ENCODE measurements at regions not wholly inside any gene's neighbourhood (a gene's known extent, or its start where the extent isn't known, plus 50 kb on each side); places are given as distances from the start of the nearest gene placed in this dataset.

DNA sequence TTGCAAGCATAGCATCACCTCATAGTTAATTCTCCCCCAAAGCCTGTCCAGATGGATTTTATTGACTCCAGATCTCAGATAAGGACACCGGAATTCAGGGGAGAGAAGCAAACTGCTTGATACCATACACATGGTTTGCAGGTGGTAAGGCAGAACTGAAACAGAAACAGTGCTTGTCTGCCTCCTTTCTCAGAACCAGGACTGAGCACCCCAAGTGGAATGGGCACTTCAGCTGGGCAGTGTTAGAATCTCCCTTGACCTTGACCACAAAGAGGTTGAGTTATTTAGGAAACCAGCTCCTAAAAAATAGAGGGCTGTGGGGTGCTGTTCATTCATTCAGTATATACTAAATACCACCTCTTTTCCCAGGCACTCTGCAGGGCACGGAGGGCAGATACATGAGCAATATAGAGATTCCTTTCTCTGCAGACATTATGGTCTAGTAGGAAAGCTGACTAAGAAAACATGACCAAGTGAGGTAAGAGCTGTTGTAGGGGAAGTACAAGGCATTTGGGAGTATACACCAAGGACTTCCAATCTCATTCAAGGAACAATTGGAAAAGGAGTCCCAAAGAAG lies 185.2 kb downstream of the C1orf94 start:
- TF ChIP-seq, protein P1, sequence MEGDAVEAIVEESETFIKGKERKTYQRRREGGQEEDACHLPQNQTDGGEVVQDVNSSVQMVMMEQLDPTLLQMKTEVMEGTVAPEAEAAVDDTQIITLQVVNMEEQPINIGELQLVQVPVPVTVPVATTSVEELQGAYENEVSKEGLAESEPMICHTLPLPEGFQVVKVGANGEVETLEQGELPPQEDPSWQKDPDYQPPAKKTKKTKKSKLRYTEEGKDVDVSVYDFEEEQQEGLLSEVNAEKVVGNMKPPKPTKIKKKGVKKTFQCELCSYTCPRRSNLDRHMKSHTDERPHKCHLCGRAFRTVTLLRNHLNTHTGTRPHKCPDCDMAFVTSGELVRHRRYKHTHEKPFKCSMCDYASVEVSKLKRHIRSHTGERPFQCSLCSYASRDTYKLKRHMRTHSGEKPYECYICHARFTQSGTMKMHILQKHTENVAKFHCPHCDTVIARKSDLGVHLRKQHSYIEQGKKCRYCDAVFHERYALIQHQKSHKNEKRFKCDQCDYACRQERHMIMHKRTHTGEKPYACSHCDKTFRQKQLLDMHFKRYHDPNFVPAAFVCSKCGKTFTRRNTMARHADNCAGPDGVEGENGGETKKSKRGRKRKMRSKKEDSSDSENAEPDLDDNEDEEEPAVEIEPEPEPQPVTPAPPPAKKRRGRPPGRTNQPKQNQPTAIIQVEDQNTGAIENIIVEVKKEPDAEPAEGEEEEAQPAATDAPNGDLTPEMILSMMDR (conservative IDR thresholded peaks at IDR 0.05; ENCODE audit: low read length) = no peak
- TF ChIP-seq EZH2phosphoT487 (IDR thresholded peaks at IDR 0.05; ENCODE audit: borderline replicate concordance, low read depth, low read length) = no peak

All from OCI-LY7 (cell line).